ENCODE measurements at regions not wholly inside any gene's neighbourhood (a gene's known extent, or its start where the extent isn't known, plus 50 kb on each side); places are given as distances from the start of the nearest gene placed in this dataset.

GRCh38 chrY:20470140-20470539 is 105.4 kb upstream of the EIF1AY start (continued):
- no peak for TF ChIP-seq ZNF432 (CRISPR knock-in tag; IDR thresholded peaks at IDR 0.05; ENCODE audit: borderline replicate concordance)
- no peak for TF ChIP-seq ZNF441 (CRISPR knock-in tag; IDR thresholded peaks at IDR 0.05; ENCODE audit: borderline replicate concordance)
- TF ChIP-seq ZFY (CRISPR knock-in tag; IDR thresholded peaks at IDR 0.05), result no peak
- TF ChIP-seq ZNF75D (CRISPR knock-in tag; IDR thresholded peaks at IDR 0.05; ENCODE audit: borderline replicate concordance), result no peak
- TF ChIP-seq THYN1 (CRISPR knock-in tag; IDR thresholded peaks at IDR 0.05; ENCODE audit: borderline replicate concordance, low read depth), result no peak

- BruUV-seq (replicated peaks), result no TSS peak
- no peaks in the 10 kb centered on the region for H4K20me1 ChIP-seq (ENCODE audit: insufficient read depth, low read length)
These were observed 59.6 kb upstream of the EIF1AY start for GRCh38 chrY:20515982-20516381.

More at GRCh38 chrY:20515982-20516381, 59.6 kb upstream of the EIF1AY start:
- ATAC-seq, result peak; percentile 75
- 9% methylated on average over 2 of the region's 2 CpGs for WGBS (ENCODE audit: low lambda C conversion rate)
- no peaks in the 10 kb centered on the region for H3K27me3 ChIP-seq (ENCODE audit: control insufficient read depth in 1 of 2, insufficient read depth in 2 of 2, low read length in 2 of 2)
- no peak for TF ChIP-seq ZBTB42 (CRISPR knock-in tag; IDR thresholded peaks at IDR 0.05)
- TF ChIP-seq, protein P1, sequence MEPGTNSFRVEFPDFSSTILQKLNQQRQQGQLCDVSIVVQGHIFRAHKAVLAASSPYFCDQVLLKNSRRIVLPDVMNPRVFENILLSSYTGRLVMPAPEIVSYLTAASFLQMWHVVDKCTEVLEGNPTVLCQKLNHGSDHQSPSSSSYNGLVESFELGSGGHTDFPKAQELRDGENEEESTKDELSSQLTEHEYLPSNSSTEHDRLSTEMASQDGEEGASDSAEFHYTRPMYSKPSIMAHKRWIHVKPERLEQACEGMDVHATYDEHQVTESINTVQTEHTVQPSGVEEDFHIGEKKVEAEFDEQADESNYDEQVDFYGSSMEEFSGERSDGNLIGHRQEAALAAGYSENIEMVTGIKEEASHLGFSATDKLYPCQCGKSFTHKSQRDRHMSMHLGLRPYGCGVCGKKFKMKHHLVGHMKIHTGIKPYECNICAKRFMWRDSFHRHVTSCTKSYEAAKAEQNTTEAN (CRISPR knock-in tag; conservative IDR thresholded peaks at IDR 0.05), result 0 out of 2 replicates have a peak, but pooled peaks have one; percentile 50
- TF ChIP-seq ATAD3A (CRISPR knock-in tag; IDR thresholded peaks at IDR 0.05), result no peak
- TF ChIP-seq, protein P2, sequence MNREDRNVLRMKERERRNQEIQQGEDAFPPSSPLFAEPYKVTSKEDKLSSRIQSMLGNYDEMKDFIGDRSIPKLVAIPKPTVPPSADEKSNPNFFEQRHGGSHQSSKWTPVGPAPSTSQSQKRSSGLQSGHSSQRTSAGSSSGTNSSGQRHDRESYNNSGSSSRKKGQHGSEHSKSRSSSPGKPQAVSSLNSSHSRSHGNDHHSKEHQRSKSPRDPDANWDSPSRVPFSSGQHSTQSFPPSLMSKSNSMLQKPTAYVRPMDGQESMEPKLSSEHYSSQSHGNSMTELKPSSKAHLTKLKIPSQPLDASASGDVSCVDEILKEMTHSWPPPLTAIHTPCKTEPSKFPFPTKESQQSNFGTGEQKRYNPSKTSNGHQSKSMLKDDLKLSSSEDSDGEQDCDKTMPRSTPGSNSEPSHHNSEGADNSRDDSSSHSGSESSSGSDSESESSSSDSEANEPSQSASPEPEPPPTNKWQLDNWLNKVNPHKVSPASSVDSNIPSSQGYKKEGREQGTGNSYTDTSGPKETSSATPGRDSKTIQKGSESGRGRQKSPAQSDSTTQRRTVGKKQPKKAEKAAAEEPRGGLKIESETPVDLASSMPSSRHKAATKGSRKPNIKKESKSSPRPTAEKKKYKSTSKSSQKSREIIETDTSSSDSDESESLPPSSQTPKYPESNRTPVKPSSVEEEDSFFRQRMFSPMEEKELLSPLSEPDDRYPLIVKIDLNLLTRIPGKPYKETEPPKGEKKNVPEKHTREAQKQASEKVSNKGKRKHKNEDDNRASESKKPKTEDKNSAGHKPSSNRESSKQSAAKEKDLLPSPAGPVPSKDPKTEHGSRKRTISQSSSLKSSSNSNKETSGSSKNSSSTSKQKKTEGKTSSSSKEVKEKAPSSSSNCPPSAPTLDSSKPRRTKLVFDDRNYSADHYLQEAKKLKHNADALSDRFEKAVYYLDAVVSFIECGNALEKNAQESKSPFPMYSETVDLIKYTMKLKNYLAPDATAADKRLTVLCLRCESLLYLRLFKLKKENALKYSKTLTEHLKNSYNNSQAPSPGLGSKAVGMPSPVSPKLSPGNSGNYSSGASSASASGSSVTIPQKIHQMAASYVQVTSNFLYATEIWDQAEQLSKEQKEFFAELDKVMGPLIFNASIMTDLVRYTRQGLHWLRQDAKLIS (CRISPR knock-in tag; IDR thresholded peaks at IDR 0.05), result no peak
- no peak for TF ChIP-seq USF2 (IDR thresholded peaks at IDR 0.05; ENCODE audit: low read depth, low read length)
- no peak for TF ChIP-seq USF2 (CRISPR knock-in tag; IDR thresholded peaks at IDR 0.05; ENCODE audit: borderline replicate concordance)
- TF ChIP-seq HNF4A (CRISPR knock-in tag; IDR thresholded peaks at IDR 0.05), result peak; percentile 30; the same call in 1 of the 2 replicates
- TF ChIP-seq HINFP (CRISPR knock-in tag; IDR thresholded peaks at IDR 0.05; ENCODE audit: low read depth), result no peak
- H3K4me2 ChIP-seq (ENCODE audit: low read depth, low read length), result no peak overlapping the region
- no peaks in the 10 kb centered on the region for H3K9me3 ChIP-seq (ENCODE audit: low read length)
- ChIA-PET CTCF (ENCODE audit: low intra/inter-chr PET ratio, low total read pairs) (no interaction called here), POLR2A (no interaction called here)
- in situ Hi-C loops (cut with HindIII; ENCODE audit: extremely low pct_ligation_motif_present, low pct_unique_long_range_greater_than_20kb) (no loop called here), intact Hi-C loops (cut with micrococcal nuclease; ENCODE audit: unreplicated experiment) (no loop called here)
- no peak overlapping the region for H3K4me3 ChIP-seq (replicated peaks in 1 of 3; ENCODE audit: insufficient read depth in 1 of 3, low read depth in 2 of 3, low read length in 3 of 3)
- no peaks in the 10 kb centered on the region for H3K79me2 ChIP-seq (ENCODE audit: insufficient read depth, low read length)
- no peak overlapping the region for H3K27ac ChIP-seq (ENCODE audit: extremely low read length, insufficient read depth, low read length)
- no peak overlapping the region for H3K9ac ChIP-seq (ENCODE audit: insufficient read depth, low read depth, low read length)
- H3K36me3 ChIP-seq (replicated peaks in 1 of 2; ENCODE audit: control insufficient read depth in 1 of 2, insufficient read depth in 2 of 2, low read length in 2 of 2), result no peaks in the 10 kb centered on the region
- no peak for FAIRE-seq
- no peaks in the 10 kb centered on the region; the same call in 1 of the 2 replicates for H3K4me1 ChIP-seq (ENCODE audit: insufficient read depth, low read length)
- H2AFZ ChIP-seq (ENCODE audit: low read length), result no peak overlapping the region
- DNase-seq (ENCODE audit: low spot score), result peak; percentile 1

All from HepG2 (cell line).